B cell (primary cell): ENCODE measurements at regions not wholly inside any gene's neighbourhood (a gene's known extent, or its start where the extent isn't known, plus 50 kb on each side); places are given as distances from the start of the nearest gene placed in this dataset.

ENCODE experiments used
- ATAC-seq: fragments of 200-7000 bp; cut with Tn5 transposase; one replicate; pipeline ENCODE4 v1.10.0; 2021; ENCODE audit warnings: low read depth, mild to moderate bottlenecking, moderate number of reproducible peaks, moderate library complexity
- CTCF ChIA-PET: fragments of 350-600 bp; sonication (Branson Sonifier 250); formaldehyde crosslinking; loops from one replicate; lab custom pipeline; 2021; ENCODE audit warnings: antibody characterized with exemption, inconsistent platforms; lab: Charles Lee
- POLR2A ChIA-PET: fragments of 350-600 bp; sonication (Branson Sonifier 250); formaldehyde crosslinking; loops from one replicate; lab custom pipeline; 2021; ENCODE audit warnings: antibody characterized with exemption; lab: Charles Lee
- DNase-seq: peaks from one replicate; pipeline ENCODE4 v3.0.0; 2013
- H2AFZ ChIP-seq: 2 replicates; pipeline ENCODE4 v1.6.1; 2012; ENCODE audit warnings: mild to moderate bottlenecking, low read depth, low read length; ENCODE audit not compliant: insufficient read depth, poor library complexity, severe bottlenecking
- H3K27ac ChIP-seq, 2 donors: 1 replicate in 1 of 2; 2 replicates in 1 of 2; pipeline ENCODE4 v1.5.1; 2012 to 2013; ENCODE audit warnings: low read length in 2 of 2, mild to moderate bottlenecking in 2 of 2, moderate library complexity in 1 of 2
- H3K27me3 ChIP-seq, 4 experiments: fragments of 200-600 bp in 1 of 4; sonication (generic) in 1 of 4; replicated peaks in 1 of 4; 1 replicate in 2 of 4; 2 replicates in 2 of 4; pipeline versions ENCODE4 v1.6.1 to v1.7.0; 2013 to 2016; ENCODE audit warnings: low read length in 3 of 4, mild to moderate bottlenecking in 2 of 4, mixed read lengths in 1 of 4, moderate library complexity in 1 of 4; ENCODE audit not compliant: insufficient read depth in 4 of 4, control insufficient read depth in 3 of 4; ENCODE audit errors: control extremely low read depth in 1 of 4
- H3K36me3 ChIP-seq, 2 experiments: replicated peaks in 1 of 2; 1 replicate in 1 of 2; 2 replicates in 1 of 2; pipeline versions ENCODE4 v1.6.1 to v1.7.1; 2013; ENCODE audit warnings: low read length in 1 of 2; ENCODE audit not compliant: insufficient read depth in 2 of 2, control insufficient read depth in 1 of 2; ENCODE audit errors: control extremely low read depth in 1 of 2, extremely low read depth in 1 of 2
- H3K4me1 ChIP-seq, 2 donors: fragments of 200-600 bp in 1 of 2; sonication (generic) in 1 of 2; 1 replicate in 1 of 2; 2 replicates in 1 of 2; pipeline versions ENCODE4 v1.5.1 to v1.6.1; 2013 to 2017; ENCODE audit warnings: low read length in 2 of 2; ENCODE audit not compliant: control insufficient read depth in 2 of 2, insufficient read depth in 2 of 2
- H3K4me2 ChIP-seq: replicated peaks from 2 replicates; pipeline ENCODE3; 2012; ENCODE audit warnings: mild to moderate bottlenecking, low read depth, low read length; ENCODE audit not compliant: poor library complexity, severe bottlenecking
- H3K4me3 ChIP-seq, 5 experiments: fragments of 200-600 bp in 1 of 5; sonication (generic) in 1 of 5; 1 replicate in 3 of 5; 2 replicates in 2 of 5; pipeline versions ENCODE4 v1.5.1 to v1.7.0; 2011 to 2016; ENCODE audit warnings: low read length in 4 of 5, mild to moderate bottlenecking in 4 of 5, low read depth in 2 of 5, control low read depth in 1 of 5, moderate library complexity in 1 of 5; ENCODE audit not compliant: insufficient read depth in 1 of 5; ENCODE audit errors: control extremely low read depth in 1 of 5, extremely low read depth in 1 of 5
- H3K79me2 ChIP-seq: fragments of 200-600 bp; sonication (generic); one replicate; pipeline ENCODE4 v1.6.0; 2016; ENCODE audit warnings: low read length; ENCODE audit not compliant: control insufficient read depth, insufficient read depth
- H3K9ac ChIP-seq: fragments of 200-600 bp; sonication (generic); 2 replicates; pipeline ENCODE4 v1.6.1; 2017; ENCODE audit warnings: mild to moderate bottlenecking, low read length, moderate library complexity
- H3K9me3 ChIP-seq, 3 donors: one replicate each; pipeline versions ENCODE4 v1.6.1 to v1.7.1; 2013; ENCODE audit warnings: low read length in 2 of 3; ENCODE audit not compliant: control insufficient read depth in 2 of 3, insufficient read depth in 1 of 3; ENCODE audit errors: control extremely low read depth in 1 of 3
- H4K20me1 ChIP-seq: 2 replicates; pipeline ENCODE4 v1.6.0; 2012; ENCODE audit warnings: mild to moderate bottlenecking, low read length; ENCODE audit not compliant: insufficient read depth, control insufficient read depth, poor library complexity, severe bottlenecking
- H3K27ac Mint-ChIP-seq: one replicate; pipeline ENCODE4 v1.8.0; 2021; ENCODE audit warnings: mixed read lengths
- H3K27me3 Mint-ChIP-seq: one replicate; pipeline ENCODE4 v1.8.0; 2021; ENCODE audit warnings: mixed read lengths
- H3K4me1 Mint-ChIP-seq: one replicate; pipeline ENCODE4 v1.8.0; 2021; ENCODE audit warnings: mixed read lengths
- H3K4me3 Mint-ChIP-seq: one replicate; pipeline ENCODE4 v1.8.0; 2021; ENCODE audit warnings: mixed read lengths
- H3K9me3 Mint-ChIP-seq: one replicate; pipeline ENCODE4 v1.8.0; 2022; ENCODE audit warnings: mixed read lengths; ENCODE audit not compliant: insufficient read depth
- CTCF ChIP-seq: fragments of 200-600 bp; IDR thresholded peaks from one replicate; pipeline ENCODE4 v1.8.0; 2022; ENCODE audit warnings: antibody characterized with exemption, mild to moderate bottlenecking
- EZH2 ChIP-seq: IDR thresholded peaks from 2 replicates; pipeline ENCODE4 v1.6.1; 2012; ENCODE audit warnings: borderline replicate concordance, low read depth, mild to moderate bottlenecking, moderate library complexity, low read length; ENCODE audit not compliant: insufficient read depth, poor library complexity, severe bottlenecking
- WGBS: methylation state at CpG from one replicate; pipeline ENCODE4 v1.1.5; 2013; ENCODE audit warnings: missing lambda C conversion rate; ENCODE audit not compliant: insufficient coverage; 5-methylcytosine and 5-hydroxymethylcytosine counted together
- intact Hi-C: fragments of 100-400 bp; cut with micrococcal nuclease; formaldehyde crosslinking; loops from one replicate; pipeline ENCODE4 v1.10.0; 2022

DNA sequence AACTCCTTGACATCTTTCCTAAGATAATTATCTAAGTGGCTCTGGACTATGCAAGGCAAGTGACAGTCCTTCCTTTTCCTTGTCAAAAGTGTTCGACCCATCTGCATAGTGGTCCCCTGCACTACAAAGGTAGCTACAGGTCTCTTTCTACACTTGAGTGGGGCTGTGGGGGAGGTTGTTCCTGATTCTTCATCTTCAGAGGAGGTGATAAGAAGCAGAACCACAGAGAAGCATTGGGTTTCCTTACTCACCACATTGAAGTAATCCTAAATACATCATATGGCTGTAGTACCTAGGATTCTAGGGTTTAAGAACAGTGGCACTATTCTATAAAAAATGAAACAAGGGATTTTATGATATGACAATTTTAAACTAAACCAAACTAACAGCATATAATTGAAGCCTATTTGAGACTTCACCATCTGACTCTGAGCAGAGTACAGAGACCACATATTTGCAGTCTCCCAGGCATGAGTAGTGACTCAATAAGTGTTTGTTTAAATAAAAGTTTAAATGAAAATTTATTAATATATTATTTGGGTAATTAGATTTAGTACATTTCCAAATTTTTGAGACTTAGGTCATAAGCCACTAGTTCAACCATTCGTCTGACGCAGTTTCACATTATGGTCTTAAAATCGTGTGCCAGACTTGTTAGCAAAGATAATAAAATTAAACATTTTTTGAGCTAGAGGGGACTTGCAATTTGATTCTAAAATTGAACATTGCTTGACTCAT lies 54.9 kb upstream of the NEK7 start:
- H3K27ac ChIP-seq = no peak overlapping the region
- H3K36me3 ChIP-seq = no peaks in the 10 kb centered on the region
- ChIA-PET CTCF (interaction anchor here (1.1 kb wide), 1 partner anchor 16 kb away, joined by 3 read pairs; no protein-coding TSS in a partner anchor), POLR2A (no interaction called here)
- H3K4me1 ChIP-seq = no peaks in the 10 kb centered on the region
- H3K4me3 ChIP-seq = no peak overlapping the region
- no peaks in the 10 kb centered on the region for H3K79me2 ChIP-seq
- no peak for DNase-seq
- no peak overlapping the region for H3K4me2 ChIP-seq
- no peaks in the 10 kb centered on the region for H4K20me1 ChIP-seq
- Mint-ChIP-seq H3K4me1 (no peaks in the 10 kb centered on the region), H3K27me3 (peaks cover 13% of the 10 kb centered on the region), H3K4me3 (no peak overlapping the region), H3K9me3 (no peaks in the 10 kb centered on the region), H3K27ac (no peak overlapping the region)
- H3K27me3 ChIP-seq = no peaks in the 10 kb centered on the region
- H3K9me3 ChIP-seq = no peaks in the 10 kb centered on the region
- intact Hi-C loops = no loop called here
- no peak for TF ChIP-seq CTCF
- no peak for TF ChIP-seq EZH2
- no peak overlapping the region for H2AFZ ChIP-seq
- no peak overlapping the region for H3K9ac ChIP-seq
- no CpG with 5 or more reads among the region's 4 CpGs for WGBS
- ATAC-seq = no peak

- DNase-seq (no peak), ATAC-seq (no peak)
- Histone ChIP-seq H3K9ac (no peak overlapping the region), H3K4me1 (no peaks in the 10 kb centered on the region), H3K4me2 (no peak overlapping the region), H3K27ac (no peak overlapping the region), H4K20me1 (no peaks in the 10 kb centered on the region), H3K27me3 (no peaks in the 10 kb centered on the region), H2AFZ (no peak overlapping the region), H3K4me3 (no peak overlapping the region), H3K36me3 (no peaks in the 10 kb centered on the region), H3K79me2 (no peaks in the 10 kb centered on the region), H3K9me3 (no peaks in the 10 kb centered on the region)
- no CpG with 5 or more reads among the region's 1 CpG for WGBS
- ChIA-PET CTCF (no interaction called here), POLR2A (no interaction called here)
- no peaks in the 10 kb centered on the region for H3K4me1 Mint-ChIP-seq
- no peaks in the 10 kb centered on the region for H3K9me3 Mint-ChIP-seq
- no peak overlapping the region for H3K27ac Mint-ChIP-seq
- intact Hi-C loops = no loop called here
- H3K27me3 Mint-ChIP-seq = peaks cover 12% of the 10 kb centered on the region
- H3K4me3 Mint-ChIP-seq = no peak overlapping the region
- TF ChIP-seq CTCF (no peak), EZH2 (no peak)
Measured at GRCh38 chr1:198102454-198102827, 54.4 kb upstream of the NEK7 start.
